GM21423 (cell line): ENCODE measurements at regions not wholly inside any gene's neighbourhood (a gene's known extent, or its start where the extent isn't known, plus 50 kb on each side); places are given as distances from the start of the nearest gene placed in this dataset.

Source experiments
- ATAC-seq: cut with Tn5 transposase; IDR thresholded peaks from one replicate; pipeline ENCODE4 v1.9.1; 2021; ENCODE audit warnings: mild to moderate bottlenecking, moderate library complexity; ENCODE audit not compliant: unreplicated experiment

- no peak for ATAC-seq
These were observed 93.1 kb downstream of the NCR2 start for GRCh38 chr6:41428336-41428995.

- ATAC-seq, result no peak
These were observed 93.6 kb downstream of the NCR2 start for GRCh38 chr6:41428996-41429421.

- no peak for ATAC-seq
These were observed 94.4 kb downstream of the NCR2 start for GRCh38 chr6:41429506-41430504.

- ATAC-seq, result no peak
These were observed 95.5 kb downstream of the NCR2 start for GRCh38 chr6:41430875-41431274.

DNA sequence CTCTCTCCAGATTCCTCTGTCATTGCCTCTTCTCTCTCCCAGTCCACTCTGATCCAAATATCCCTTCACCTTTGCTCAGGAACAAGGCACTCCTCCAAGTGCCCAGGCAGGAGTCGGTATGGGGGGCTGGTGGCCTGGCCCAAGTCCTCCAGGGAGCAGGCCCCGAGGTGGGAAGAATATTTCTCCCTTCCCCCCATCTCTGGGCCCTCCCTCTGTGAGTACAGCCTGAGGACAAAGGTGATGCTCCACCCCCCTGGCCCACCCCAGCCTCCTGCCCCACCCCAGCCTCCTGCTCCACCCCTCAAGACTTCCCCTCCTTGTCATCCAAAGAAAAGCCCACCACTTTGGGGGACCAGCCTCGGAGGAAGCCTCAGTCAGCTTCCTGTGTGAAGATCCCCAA lies 96.9 kb downstream of the NCR2 start:
- ATAC-seq, result no peak

- ATAC-seq, result no peak
These were observed 99.5 kb downstream of the NCR2 start for GRCh38 chr6:41434803-41435481.

DNA sequence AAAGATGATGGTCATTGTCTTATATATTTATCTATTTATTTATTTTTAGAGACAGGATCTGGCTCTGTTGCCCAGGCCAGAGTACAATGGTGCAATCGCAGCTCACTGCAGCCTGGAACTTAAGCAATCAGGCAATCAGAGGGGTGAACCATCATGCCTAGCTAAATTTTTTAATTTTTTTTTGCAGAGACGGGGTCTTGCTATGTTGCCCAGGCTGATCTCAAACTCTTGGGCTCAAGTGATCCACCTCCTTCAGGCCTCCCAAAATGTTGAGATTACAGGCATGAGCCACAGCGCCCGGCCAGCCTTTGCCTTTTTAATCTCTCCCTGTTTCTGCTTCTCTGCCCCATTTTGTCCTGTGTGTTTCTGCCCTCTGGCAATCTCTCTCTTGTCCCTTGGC lies 102.2 kb downstream of the NCR2 start:
- ATAC-seq, result no peak

GRCh38 chr6:41438746-41439145 lies 103.3 kb downstream of the NCR2 start:
- ATAC-seq, result no peak

GRCh38 chr6:41439524-41440418 lies 104.4 kb downstream of the NCR2 start:
- no peak for ATAC-seq

DNA sequence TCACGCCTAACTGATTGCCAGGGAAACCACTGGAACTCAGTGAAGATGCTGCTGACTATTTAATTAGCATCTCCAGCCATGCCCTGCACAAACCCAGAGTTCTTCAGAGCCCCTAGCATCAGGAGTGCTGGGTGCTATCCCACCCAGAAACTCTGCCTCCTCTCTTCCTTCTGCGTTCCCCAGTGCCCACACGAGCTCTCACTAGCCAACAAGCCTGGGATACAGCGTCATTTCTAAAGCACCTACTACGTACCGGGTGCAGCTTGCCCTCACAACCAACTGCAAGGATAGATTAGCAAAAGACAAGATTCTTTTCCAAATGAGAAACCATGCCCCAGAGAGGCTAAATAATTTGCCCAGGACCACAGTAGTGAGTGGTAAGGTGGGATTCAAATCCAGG lies 105.2 kb upstream of the FOXP4 start:
- no peak for ATAC-seq

GRCh38 chr6:41441598-41442351 lies 104.4 kb upstream of the FOXP4 start:
- ATAC-seq, result no peak

DNA sequence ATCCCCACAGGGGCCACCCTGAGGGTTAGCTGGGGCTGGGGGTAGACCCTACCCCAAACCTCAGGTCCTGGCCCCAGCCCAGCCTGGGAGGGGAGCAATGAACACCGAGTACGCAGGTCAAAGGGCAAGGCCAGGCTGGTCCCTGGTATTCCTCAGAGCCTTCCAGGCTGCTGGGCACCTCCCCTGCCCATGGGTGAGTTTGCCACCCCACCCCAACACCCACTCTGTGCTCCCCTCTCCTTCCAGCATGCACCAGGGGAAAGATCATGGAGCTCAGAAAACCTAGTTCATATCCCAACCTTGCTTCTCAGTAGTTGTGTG lies 103.9 kb upstream of the FOXP4 start:
- ATAC-seq, result no peak

DNA sequence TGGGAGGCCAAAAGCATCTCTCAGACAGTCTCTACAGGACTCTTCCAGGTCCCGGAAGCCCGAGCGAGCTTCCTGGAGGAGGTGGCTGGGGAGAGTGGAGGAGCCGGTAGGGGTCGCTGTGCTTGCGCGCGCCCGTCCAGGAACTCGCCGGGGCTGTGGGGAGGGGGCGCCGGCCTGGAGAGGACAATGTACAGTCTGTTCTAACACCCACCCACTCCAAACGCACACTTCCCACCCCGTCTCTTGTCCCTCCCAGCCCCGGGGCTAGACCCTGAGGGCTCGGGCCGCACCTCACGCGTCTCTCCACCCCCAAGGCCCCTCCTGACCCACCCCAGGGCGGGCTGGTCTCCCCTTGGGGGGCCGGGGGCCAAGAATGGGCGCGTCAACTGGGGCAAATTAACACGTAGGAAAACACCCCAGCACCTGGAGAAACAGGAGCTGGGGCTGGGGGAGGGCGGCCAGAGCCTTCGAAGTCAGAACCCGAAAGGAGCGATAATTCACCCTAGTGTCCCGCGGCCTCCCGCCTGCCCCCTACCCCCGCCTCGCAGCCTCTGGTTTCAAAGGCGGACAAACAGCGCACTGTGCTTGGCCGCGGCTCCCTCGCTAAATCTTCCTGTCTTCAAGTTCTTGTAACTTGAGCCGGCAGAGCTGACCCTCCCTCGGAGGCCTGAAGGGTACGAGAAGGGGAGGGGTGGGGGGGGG lies 103.2 kb upstream of the FOXP4 start:
- no peak for ATAC-seq

GRCh38 chr6:41443616-41444525 lies 102.3 kb upstream of the FOXP4 start:
- no peak for ATAC-seq

- ATAC-seq, result no peak
These were observed 100.9 kb upstream of the FOXP4 start for GRCh38 chr6:41445261-41445660.

GRCh38 chr6:41446132-41446531 lies 100.0 kb upstream of the FOXP4 start:
- ATAC-seq, result no peak

GRCh38 chr6:41446907-41447545 lies 99.2 kb upstream of the FOXP4 start:
- no peak for ATAC-seq

- ATAC-seq, result no peak
These were observed 97.9 kb upstream of the FOXP4 start for GRCh38 chr6:41448256-41448655.
